ENCODE measurements at regions not wholly inside any gene's neighbourhood (a gene's known extent, or its start where the extent isn't known, plus 50 kb on each side); places are given as distances from the start of the nearest gene placed in this dataset.

DNA sequence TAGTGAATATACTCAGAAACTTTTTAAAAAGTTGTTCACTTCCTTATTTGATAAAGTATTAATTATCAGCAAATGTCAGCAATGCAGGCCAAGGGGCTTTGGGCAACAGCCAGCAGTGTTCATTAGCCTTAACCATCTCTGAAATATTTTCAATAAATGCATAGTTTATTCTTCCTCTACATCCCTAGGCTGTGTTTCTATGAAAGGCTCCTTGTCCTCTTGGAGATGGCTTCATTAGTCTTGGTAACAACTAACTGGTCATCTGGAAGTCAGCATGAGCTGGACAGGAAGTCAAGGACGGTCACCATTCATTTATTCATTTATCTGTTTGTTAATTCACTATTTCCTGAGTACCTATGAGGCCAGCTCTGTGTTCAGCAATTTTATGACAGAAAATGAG, 124.0 kb upstream of the TMEM132D start:
- TF ChIP-seq GATA2 (IDR thresholded peaks at IDR 0.05; ENCODE audit: low read depth, low read length) = no peak
- no peak for TF ChIP-seq GATA3 (IDR thresholded peaks at IDR 0.05; ENCODE audit: low read depth, low read length)

Measured in SH-SY5Y (cell line).